Activated T-helper 1 cell treated with anti-CD3 and anti-CD28 coated beads, Interleukin-12 subunit alpha, Interleukin-12 subunit beta, Interleukin-2, Interleukin-4 antibody, amounts not matched to agents 30 ng/mL and 10 ng/mL and 1 ng/mL, durations not matched to agents 14 hours and 24 hours and 36 hours (primary cell): ENCODE measurements at regions not wholly inside any gene's neighbourhood (a gene's known extent, or its start where the extent isn't known, plus 50 kb on each side); places are given as distances from the start of the nearest gene placed in this dataset.

Source experiments
- DNase-seq: peaks from one replicate; pipeline ENCODE4 v3.0.0; 2021; ENCODE audit warnings: low spot score
- H3K27ac Mint-ChIP-seq: one replicate; pipeline ENCODE4 v1.8.0; 2021; ENCODE audit warnings: mild to moderate bottlenecking, mixed read lengths
- H3K27me3 Mint-ChIP-seq: one replicate; pipeline ENCODE4 v1.8.0; 2022; ENCODE audit warnings: mild to moderate bottlenecking, moderate library complexity, mixed read lengths; ENCODE audit not compliant: insufficient read depth
- H3K36me3 Mint-ChIP-seq: one replicate; pipeline ENCODE4 v1.8.0; 2021; ENCODE audit warnings: low read depth, mixed read lengths
- H3K4me1 Mint-ChIP-seq: one replicate; pipeline ENCODE4 v1.8.0; 2021; ENCODE audit warnings: low read depth, mixed read lengths
- H3K4me3 Mint-ChIP-seq: one replicate; pipeline ENCODE4 v1.8.0; 2021; ENCODE audit warnings: mild to moderate bottlenecking, moderate library complexity, mixed read lengths
- H3K9me3 Mint-ChIP-seq: one replicate; pipeline ENCODE4 v1.8.0; 2021; ENCODE audit warnings: mixed read lengths
- intact Hi-C: fragments of 100-400 bp; cut with micrococcal nuclease; formaldehyde crosslinking; loops from one replicate; pipeline ENCODE4 v1.15.1; 2024

DNA sequence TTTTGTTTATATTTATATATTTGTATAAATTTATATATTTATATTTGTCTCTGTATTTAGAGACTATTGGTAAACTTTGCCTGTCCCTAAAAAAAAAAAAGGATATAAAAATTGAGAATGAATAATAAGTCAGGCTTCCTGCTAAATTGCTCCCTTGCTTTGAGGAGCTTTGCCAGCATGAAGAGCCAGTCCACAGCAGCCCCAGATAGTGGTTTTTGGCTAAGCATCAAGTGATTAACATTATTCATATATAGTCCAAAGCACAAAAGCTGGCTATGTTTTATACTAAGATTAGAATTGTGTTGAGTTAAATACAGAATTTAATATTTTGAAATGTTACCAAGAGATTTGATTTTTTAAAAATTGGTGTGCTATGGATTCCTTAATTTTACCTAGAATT is 264.9 kb upstream of the FERD3L start:
- H3K9me3 Mint-ChIP-seq: no peaks in the 10 kb centered on the region
- H3K36me3 Mint-ChIP-seq: no peaks in the 10 kb centered on the region
- intact Hi-C loops: no loop called here
- peaks cover 1% of the 10 kb centered on the region for H3K4me1 Mint-ChIP-seq
- H3K27ac Mint-ChIP-seq: no peak overlapping the region
- no peaks in the 10 kb centered on the region for H3K27me3 Mint-ChIP-seq
- no peak for DNase-seq
- H3K4me3 Mint-ChIP-seq: no peak overlapping the region

DNA sequence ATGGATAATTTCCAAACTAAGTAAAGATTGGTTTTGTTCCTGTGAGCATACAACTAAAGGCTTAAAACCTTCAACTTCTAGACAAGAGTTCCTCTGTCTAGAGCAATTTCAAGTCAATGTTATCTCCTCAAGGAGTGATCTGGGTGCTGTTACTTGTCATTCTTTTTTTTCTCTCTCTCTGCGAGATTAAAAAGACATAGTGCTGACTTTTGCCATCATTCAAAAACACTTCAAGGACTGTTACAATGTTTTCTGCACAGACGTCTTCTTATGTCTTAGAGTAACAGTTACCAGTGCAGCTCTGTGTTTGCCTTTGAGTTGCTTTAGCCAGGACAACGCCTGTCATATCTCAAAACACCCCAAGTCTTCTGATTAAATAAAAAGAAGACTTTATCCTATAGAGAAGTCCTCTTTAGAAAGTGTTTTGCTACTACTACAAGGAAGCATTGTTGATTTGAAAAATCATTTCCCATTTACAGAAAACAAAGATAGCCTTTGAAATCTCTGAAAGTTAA is 263.5 kb upstream of the FERD3L start:
- Mint-ChIP-seq H3K4me1 (peaks cover 5% of the 10 kb centered on the region), H3K27me3 (no peaks in the 10 kb centered on the region), H3K4me3 (no peak overlapping the region), H3K36me3 (no peaks in the 10 kb centered on the region), H3K27ac (no peak overlapping the region), H3K9me3 (no peaks in the 10 kb centered on the region)
- intact Hi-C loops: no loop called here
- DNase-seq: no peak

DNA sequence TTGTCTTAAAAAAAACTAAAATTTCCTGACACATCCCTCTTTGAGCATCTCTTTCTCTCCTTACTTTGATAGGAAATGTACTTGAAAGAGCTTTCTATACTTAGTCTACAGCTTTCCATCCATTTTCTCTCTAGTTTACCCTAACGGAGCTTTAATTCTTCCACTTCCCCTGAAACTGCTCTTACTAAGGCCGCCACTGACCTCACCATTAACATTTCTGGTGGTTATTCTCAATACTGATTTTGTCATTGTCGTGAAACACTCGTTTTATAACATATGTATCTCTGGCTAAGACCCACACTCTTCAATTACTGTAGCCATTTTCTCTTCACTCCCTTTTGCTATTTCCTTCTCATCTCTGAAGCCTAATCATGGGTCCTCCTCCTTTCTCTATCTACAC is 262.0 kb upstream of the FERD3L start:
- Mint-ChIP-seq H3K27ac (no peak overlapping the region), H3K4me3 (no peak overlapping the region)
- intact Hi-C loops: no loop called here

DNA sequence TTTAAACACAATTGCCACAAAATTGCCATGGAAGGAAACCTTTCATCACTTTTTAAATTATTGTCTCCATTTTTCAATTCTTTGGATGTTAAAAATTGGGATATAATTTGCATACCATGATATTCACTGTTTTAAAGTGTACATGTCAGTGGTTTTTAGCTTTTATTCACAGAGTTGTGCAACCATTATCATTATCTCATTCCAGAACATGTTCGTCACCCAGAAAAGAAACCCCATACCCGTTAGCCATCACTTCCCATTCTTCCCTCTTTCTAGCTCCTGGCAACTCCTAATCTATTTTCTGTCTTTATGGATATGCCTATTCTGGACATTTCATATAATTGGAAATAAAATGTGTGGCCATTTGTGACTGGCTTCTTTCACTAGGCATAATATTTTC is 260.3 kb upstream of the FERD3L start:
- H3K27ac Mint-ChIP-seq: no peak overlapping the region
- no peaks in the 10 kb centered on the region for H3K9me3 Mint-ChIP-seq
- no peaks in the 10 kb centered on the region for H3K27me3 Mint-ChIP-seq
- peaks cover 5% of the 10 kb centered on the region for H3K4me1 Mint-ChIP-seq
- H3K36me3 Mint-ChIP-seq: no peaks in the 10 kb centered on the region
- no peak for DNase-seq
- no peak overlapping the region for H3K4me3 Mint-ChIP-seq
- intact Hi-C loops: no loop called here

More for the DNA sequence above, 262.0 kb upstream of the FERD3L start:
- H3K9me3 Mint-ChIP-seq: no peaks in the 10 kb centered on the region
- H3K4me1 Mint-ChIP-seq: peaks cover 5% of the 10 kb centered on the region
- no peaks in the 10 kb centered on the region for H3K27me3 Mint-ChIP-seq
- H3K36me3 Mint-ChIP-seq: no peaks in the 10 kb centered on the region
- no peak for DNase-seq

DNA sequence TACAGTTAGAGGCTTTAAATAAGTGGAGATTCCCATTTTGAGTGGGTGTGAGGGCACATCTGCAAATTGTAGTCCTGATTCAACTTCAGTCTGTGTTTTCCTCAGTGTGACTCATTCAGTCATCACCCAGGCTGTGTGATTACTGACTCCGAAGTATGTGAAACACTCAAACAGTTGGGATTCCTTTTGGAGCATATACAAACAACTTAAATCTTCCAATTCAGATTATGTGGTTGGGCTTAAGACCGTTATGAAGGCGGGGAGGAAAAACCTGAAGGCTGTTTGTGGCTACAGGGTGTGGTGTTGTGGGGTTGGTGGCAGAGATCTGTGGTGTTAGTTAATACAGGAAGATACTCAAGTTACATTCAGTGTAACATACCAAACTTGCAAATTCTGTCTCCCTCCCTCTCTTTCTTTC is 259.7 kb upstream of the FERD3L start:
- DNase-seq: no peak
- Mint-ChIP-seq H3K27me3 (no peaks in the 10 kb centered on the region), H3K27ac (no peak overlapping the region), H3K4me3 (no peak overlapping the region), H3K36me3 (no peaks in the 10 kb centered on the region), H3K9me3 (no peaks in the 10 kb centered on the region), H3K4me1 (peaks cover 5% of the 10 kb centered on the region)
- intact Hi-C loops: no loop called here

DNA sequence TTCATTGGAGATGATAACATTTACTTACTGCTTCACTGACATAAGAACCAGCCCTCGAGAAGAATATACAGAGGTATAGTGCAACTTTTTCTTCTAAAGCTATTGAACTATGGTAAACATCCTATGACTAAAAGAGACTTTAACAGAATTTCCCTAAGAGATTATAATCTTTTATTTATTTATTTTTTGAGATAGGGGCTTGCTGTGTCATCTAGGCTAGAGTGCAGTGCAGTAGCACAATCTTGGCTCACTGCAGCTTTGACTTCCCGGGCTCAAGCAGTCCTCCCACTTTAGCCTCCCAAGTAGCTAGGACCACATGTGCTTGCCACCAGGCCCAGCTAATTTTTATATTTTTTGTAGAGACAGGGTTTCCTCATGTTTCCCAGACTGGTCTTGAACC is 258.5 kb upstream of the FERD3L start:
- no peaks in the 10 kb centered on the region for H3K27me3 Mint-ChIP-seq
- DNase-seq: no peak
- H3K4me1 Mint-ChIP-seq: peaks cover 5% of the 10 kb centered on the region
- no peak overlapping the region for H3K4me3 Mint-ChIP-seq
- H3K36me3 Mint-ChIP-seq: no peaks in the 10 kb centered on the region
- intact Hi-C loops: no loop called here
- no peak overlapping the region for H3K27ac Mint-ChIP-seq
- no peaks in the 10 kb centered on the region for H3K9me3 Mint-ChIP-seq

DNA sequence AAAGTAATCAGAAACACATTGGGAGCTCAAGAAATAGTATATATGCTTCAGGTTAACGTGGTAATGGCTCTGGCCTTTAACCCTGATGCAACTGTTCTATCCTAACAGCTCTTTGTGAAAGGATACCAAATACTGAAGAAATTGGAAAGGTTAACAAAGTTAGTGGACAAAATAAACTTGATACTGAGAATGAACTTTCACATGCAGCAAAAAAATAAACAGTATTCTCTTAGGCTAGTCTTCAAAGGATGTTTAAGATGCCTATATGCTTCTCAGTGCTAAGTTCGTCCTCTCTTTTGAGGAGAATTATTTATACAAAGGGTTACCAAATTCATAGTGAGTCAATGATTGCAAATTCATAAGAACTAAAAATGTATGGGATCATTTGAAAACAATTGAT is 256.2 kb upstream of the FERD3L start:
- no peak overlapping the region for H3K27ac Mint-ChIP-seq
- H3K9me3 Mint-ChIP-seq: no peaks in the 10 kb centered on the region
- no peaks in the 10 kb centered on the region for H3K27me3 Mint-ChIP-seq
- no peak for DNase-seq
- H3K4me3 Mint-ChIP-seq: no peak overlapping the region
- intact Hi-C loops: no loop called here
- peaks cover 5% of the 10 kb centered on the region for H3K4me1 Mint-ChIP-seq
- no peaks in the 10 kb centered on the region for H3K36me3 Mint-ChIP-seq

DNA sequence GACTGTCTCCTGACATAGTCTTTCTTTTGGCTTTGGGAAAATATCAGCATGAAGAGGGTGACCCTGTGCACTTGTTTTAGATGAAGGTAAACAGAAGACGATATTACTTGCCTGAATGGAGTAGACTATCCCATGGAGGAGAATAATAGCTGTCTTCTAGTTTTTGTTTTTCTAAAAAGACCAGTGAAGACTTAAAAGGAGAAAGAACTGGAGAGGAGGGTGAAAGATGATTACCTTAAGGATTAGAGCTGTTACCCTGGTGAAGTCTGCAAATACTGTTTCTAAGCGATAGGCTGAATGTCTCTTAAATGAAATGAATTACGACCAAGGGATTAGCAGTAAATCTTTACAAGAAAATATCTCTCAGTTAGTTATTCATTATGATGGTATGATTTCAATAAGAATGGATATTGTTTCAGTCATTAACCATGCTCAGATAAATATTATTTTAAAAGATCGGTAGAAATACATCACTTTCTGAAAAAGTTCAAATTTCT is 255.6 kb upstream of the FERD3L start:
- intact Hi-C loops: no loop called here
- H3K9me3 Mint-ChIP-seq: no peaks in the 10 kb centered on the region
- H3K27me3 Mint-ChIP-seq: no peaks in the 10 kb centered on the region
- H3K36me3 Mint-ChIP-seq: no peaks in the 10 kb centered on the region
- H3K4me1 Mint-ChIP-seq: peaks cover 5% of the 10 kb centered on the region
- H3K4me3 Mint-ChIP-seq: no peak overlapping the region
- DNase-seq: no peak
- no peak overlapping the region for H3K27ac Mint-ChIP-seq

DNA sequence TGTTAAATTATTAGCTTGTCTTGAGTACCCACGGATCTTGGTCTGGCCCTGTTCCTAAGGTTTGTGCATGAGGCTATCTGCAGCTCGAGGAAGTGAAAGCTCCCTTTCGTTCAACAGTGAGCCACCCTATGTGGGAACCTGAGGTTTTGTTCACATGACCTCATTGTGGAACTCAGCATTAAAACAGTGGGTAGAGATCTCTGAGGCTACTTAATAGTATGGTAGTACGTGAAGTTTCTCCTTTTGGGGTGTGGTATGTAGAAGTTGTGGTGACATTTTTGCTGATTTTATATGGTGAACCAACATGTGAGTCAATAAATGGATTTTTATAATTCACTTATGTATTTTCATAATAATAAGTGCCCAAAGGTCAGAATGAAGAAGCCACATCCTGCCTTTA is 252.7 kb upstream of the FERD3L start:
- DNase-seq: no peak
- intact Hi-C loops: no loop called here
- Mint-ChIP-seq H3K9me3 (no peaks in the 10 kb centered on the region), H3K4me3 (no peak overlapping the region), H3K27me3 (no peaks in the 10 kb centered on the region), H3K27ac (no peak overlapping the region), H3K4me1 (no peaks in the 10 kb centered on the region), H3K36me3 (no peaks in the 10 kb centered on the region)

DNA sequence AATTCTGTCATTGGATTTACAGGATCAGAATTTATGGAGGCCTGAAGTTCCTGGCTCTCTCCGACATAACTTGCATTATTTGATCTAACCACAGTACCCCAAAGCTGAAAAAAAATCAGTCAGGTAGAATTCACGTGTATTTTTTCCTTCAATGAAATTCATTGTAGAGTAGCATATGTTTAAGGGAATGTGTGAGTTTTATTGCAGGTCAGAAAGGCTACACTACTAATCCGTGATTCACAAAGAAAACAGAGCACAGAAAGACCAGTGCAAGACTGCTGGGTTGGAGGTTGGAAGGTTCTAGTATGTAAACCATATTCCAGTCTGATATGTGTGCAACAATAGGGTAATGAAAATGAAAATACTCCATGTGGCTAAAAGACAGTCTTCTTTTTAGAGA is 247.0 kb upstream of the FERD3L start:
- Mint-ChIP-seq H3K36me3 (no peaks in the 10 kb centered on the region), H3K4me1 (no peaks in the 10 kb centered on the region), H3K4me3 (no peak overlapping the region), H3K9me3 (peaks cover 3% of the 10 kb centered on the region), H3K27ac (no peak overlapping the region), H3K27me3 (no peaks in the 10 kb centered on the region)
- DNase-seq: no peak
- intact Hi-C loops: no loop called here

DNA sequence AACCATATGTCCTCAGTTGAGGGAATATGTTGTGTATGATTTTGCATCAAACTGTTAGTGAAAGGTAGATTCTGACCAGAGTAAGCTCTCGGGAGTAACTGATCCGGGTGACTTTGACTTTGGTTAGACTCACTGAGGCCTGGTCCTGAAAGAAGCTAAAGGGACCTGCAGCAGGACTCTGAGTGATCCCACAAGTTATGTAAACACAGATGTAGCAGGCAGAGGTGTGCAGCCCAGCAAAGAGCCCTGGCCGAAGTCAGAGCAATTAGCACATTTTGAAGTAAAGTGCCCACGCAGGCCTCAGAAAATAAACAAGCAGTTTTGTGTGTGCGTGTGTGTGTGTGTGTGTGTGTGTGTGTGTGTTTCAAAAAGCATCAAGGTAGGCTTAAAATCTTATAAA is 245.6 kb upstream of the FERD3L start:
- no peak overlapping the region for H3K4me3 Mint-ChIP-seq
- H3K9me3 Mint-ChIP-seq: peaks cover 3% of the 10 kb centered on the region
- H3K27ac Mint-ChIP-seq: no peak overlapping the region
- H3K36me3 Mint-ChIP-seq: no peaks in the 10 kb centered on the region
- no peaks in the 10 kb centered on the region for H3K4me1 Mint-ChIP-seq
- H3K27me3 Mint-ChIP-seq: no peaks in the 10 kb centered on the region
- intact Hi-C loops: no loop called here
- DNase-seq: no peak

DNA sequence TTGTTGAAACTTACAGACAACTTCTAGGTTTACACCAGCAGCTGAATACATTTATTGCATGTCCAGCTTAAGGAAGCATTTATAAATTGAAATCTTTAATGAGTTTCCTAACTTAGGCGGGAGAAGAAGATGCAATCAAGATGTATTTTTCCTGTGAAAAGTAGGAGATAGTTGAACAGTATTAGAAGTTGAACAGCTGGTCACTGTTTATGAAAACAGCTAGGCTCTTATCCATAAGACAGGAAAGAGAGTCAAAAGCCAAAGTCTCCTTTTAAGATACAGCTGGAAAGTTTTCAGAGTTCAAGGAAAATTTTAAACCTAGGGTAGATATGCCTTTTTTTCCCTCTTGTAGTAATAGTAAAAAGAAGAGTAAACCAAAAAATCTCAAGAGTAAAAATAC is 236.1 kb upstream of the FERD3L start:
- H3K27ac Mint-ChIP-seq: no peak overlapping the region
- H3K4me1 Mint-ChIP-seq: no peaks in the 10 kb centered on the region
- no peak overlapping the region for H3K4me3 Mint-ChIP-seq
- H3K27me3 Mint-ChIP-seq: no peaks in the 10 kb centered on the region
- no peak for DNase-seq
- intact Hi-C loops: no loop called here
- H3K36me3 Mint-ChIP-seq: no peaks in the 10 kb centered on the region
- no peaks in the 10 kb centered on the region for H3K9me3 Mint-ChIP-seq

DNA sequence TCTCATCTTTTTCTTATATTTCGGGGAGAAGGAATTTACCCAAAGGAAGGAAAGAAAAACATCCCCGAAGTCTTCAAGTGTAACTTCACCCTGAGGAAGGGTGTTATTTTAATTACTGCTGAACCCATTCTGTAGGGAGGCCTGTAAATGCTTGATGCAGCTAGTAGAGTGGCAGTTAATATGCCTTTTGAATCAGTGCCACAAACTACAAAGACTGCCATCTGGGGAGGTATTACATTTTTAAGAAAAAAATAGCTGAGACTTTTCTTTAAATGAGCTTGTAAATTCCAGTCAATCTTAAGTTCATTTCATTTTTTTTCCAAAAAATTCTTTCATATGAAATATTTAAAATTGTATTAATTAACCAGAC is 233.1 kb upstream of the FERD3L start:
- intact Hi-C loops: no loop called here
- H3K27ac Mint-ChIP-seq: no peak overlapping the region
- H3K27me3 Mint-ChIP-seq: no peaks in the 10 kb centered on the region
- no peak overlapping the region for H3K4me3 Mint-ChIP-seq
- no peak for DNase-seq
- H3K36me3 Mint-ChIP-seq: no peaks in the 10 kb centered on the region
- H3K4me1 Mint-ChIP-seq: no peaks in the 10 kb centered on the region
- no peaks in the 10 kb centered on the region for H3K9me3 Mint-ChIP-seq

DNA sequence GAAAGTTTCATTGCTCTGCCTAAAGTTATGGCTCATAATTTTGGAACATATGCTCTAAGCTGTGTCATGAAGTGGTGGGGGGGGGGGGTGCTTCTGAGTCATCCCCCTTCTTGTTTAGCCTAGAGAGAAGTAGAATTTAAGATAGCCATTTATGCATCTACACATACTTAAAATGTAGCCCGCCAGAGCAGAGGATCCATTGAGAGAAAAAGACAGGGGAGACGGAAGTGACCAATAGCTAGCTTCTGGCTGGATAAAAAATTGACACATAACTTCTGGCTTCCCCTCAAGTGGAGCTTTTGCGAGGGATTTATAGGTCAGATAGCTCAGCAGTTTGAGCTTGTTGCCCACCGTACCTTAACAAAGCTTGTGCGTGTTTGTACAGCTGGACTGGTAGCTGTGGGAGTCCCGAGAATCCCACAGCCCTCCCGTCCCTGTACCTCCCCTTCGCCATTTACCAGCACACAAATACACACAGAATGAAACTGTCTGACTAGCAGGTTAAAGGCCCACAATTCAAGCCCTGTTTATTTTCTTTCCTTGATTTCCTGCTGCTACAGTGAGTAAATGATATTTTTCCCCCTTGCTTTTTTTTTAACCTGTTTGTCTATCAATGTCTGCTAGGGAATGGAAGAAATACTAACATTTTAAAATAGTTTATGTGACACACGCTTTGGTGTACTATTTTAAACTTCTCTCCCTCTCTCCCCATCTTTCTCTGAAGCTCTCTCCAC is 232.6 kb upstream of the FERD3L start:
- Mint-ChIP-seq H3K27ac (no peak overlapping the region), H3K4me1 (no peaks in the 10 kb centered on the region), H3K36me3 (no peaks in the 10 kb centered on the region), H3K4me3 (no peak overlapping the region), H3K9me3 (peaks cover 1% of the 10 kb centered on the region), H3K27me3 (no peaks in the 10 kb centered on the region)
- no peak for DNase-seq
- intact Hi-C loops: no loop called here
